ENCODE measurements at regions not wholly inside any gene's neighbourhood (a gene's known extent, or its start where the extent isn't known, plus 50 kb on each side); places are given as distances from the start of the nearest gene placed in this dataset.

GRCh38 chr5:133742431-133742988 lies 130.2 kb upstream of the FSTL4 start:
- Histone ChIP-seq H3K4me1 (ENCODE audit: control insufficient read depth, insufficient read depth, low read length) (no peaks in the 10 kb centered on the region), H3K27me3 (ENCODE audit: control insufficient read depth, insufficient read depth, low read length) (peaks cover 4% of the 10 kb centered on the region), H3K9me3 (ENCODE audit: control insufficient read depth, insufficient read depth, low read depth, low read length) (no peaks in the 10 kb centered on the region), H3K4me3 (ENCODE audit: low read depth in 2 of 2, low read length in 2 of 2) (no peak overlapping the region), H3K27ac (ENCODE audit: low read length) (no peak overlapping the region), H3K36me3 (ENCODE audit: control insufficient read depth, insufficient read depth, low read length) (no peaks in the 10 kb centered on the region)
- no peak for DNase-seq (ENCODE audit: low read depth, low spot score)
- ATAC-seq = no peak
- ChIA-PET POLR2A (no interaction called here), CTCF (no interaction called here)
- TF ChIP-seq TCF7L2 (IDR thresholded peaks at IDR 0.05; ENCODE audit: low read depth, low read length) = peak; percentile 76
- TF ChIP-seq CTCF (IDR thresholded peaks at IDR 0.05) = no peak
- in situ Hi-C loops (cut with HindIII; ENCODE audit: low pct_unique_long_range_greater_than_20kb, low sequenced_read_pairs) = no loop called here
- intact Hi-C loops (cut with micrococcal nuclease; ENCODE audit: unreplicated experiment) = no loop called here
- BruUV-seq (replicated peaks) = no TSS peak

GRCh38 chr5:133741818-133742355 lies 129.5 kb upstream of the FSTL4 start:
- TF ChIP-seq CTCF (IDR thresholded peaks at IDR 0.05) = no peak
- no peak for TF ChIP-seq TCF7L2 (IDR thresholded peaks at IDR 0.05; ENCODE audit: low read depth, low read length)
- TF ChIP-seq SIN3A (IDR thresholded peaks at IDR 0.05; ENCODE audit: borderline replicate concordance, insufficient read depth, low read depth, low read length) = no peak
- TF ChIP-seq REST (IDR thresholded peaks at IDR 0.05; ENCODE audit: insufficient read depth in 1 of 2, low read depth in 2 of 2, low read length in 1 of 2) = no peak
- no peak for TF ChIP-seq POLR2AphosphoS5 (IDR thresholded peaks at IDR 0.05; ENCODE audit: low read depth, low read length)
- in situ Hi-C loops (cut with HindIII; ENCODE audit: low pct_unique_long_range_greater_than_20kb, low sequenced_read_pairs) = no loop called here
- Histone ChIP-seq H3K9me3 (ENCODE audit: control insufficient read depth, insufficient read depth, low read depth, low read length) (no peaks in the 10 kb centered on the region), H3K4me3 (ENCODE audit: low read depth in 2 of 2, low read length in 2 of 2) (no peak overlapping the region), H3K4me1 (ENCODE audit: control insufficient read depth, insufficient read depth, low read length) (no peaks in the 10 kb centered on the region), H3K27me3 (ENCODE audit: control insufficient read depth, insufficient read depth, low read length) (peaks cover 4% of the 10 kb centered on the region), H3K27ac (ENCODE audit: low read length) (no peak overlapping the region), H3K36me3 (ENCODE audit: control insufficient read depth, insufficient read depth, low read length) (no peaks in the 10 kb centered on the region)
- ChIA-PET POLR2A (no interaction called here), CTCF (no interaction called here)
- intact Hi-C loops (cut with micrococcal nuclease; ENCODE audit: unreplicated experiment) = no loop called here
- no peak for DNase-seq (ENCODE audit: low read depth, low spot score)
- BruUV-seq (replicated peaks) = no TSS peak
- no peak for ATAC-seq

All from Panc1 (cell line).